ENCODE measurements at regions not wholly inside any gene's neighbourhood (a gene's known extent, or its start where the extent isn't known, plus 50 kb on each side); places are given as distances from the start of the nearest gene placed in this dataset.

DNA sequence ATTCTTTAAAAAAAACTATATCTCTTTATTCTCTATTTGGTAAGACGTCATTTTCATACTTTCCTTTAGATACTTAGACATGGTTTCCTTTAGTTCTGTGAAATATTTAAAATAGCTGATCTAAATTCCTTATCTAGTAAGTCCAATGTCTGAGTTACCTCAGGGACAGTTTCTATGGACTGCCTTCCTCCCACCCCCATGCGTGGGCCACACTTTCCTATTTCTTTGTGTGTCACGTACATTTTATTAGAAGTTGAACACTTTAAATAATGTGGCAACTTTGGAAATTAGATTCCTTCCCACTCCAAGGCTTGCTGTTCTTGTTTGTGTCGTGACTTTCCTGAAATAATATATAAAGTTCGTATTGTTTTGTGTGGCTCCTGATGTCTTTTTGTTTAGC is 260.7 kb downstream of the EDEM1 start:
- Histone ChIP-seq H3K4me1 (ENCODE audit: control insufficient read depth in 1 of 2, insufficient read depth in 2 of 2, low read length in 2 of 2) (no peaks in the 10 kb centered on the region), H3K9me3 (ENCODE audit: control insufficient read depth in 1 of 2, low read length in 2 of 2) (peaks cover 0 to 3% of the 10 kb centered on the region in 2 donors), H3K27ac (ENCODE audit: low read length) (no peak overlapping the region), H3K27me3 (ENCODE audit: low read depth, low read length) (no peaks in the 10 kb centered on the region), H3K4me3 (ENCODE audit: low read depth in 1 of 2, low read length in 2 of 2) (no peak overlapping the region), H3K36me3 (ENCODE audit: control insufficient read depth in 1 of 2, insufficient read depth in 2 of 2, low read length in 2 of 2) (no peaks in the 10 kb centered on the region)

DNA sequence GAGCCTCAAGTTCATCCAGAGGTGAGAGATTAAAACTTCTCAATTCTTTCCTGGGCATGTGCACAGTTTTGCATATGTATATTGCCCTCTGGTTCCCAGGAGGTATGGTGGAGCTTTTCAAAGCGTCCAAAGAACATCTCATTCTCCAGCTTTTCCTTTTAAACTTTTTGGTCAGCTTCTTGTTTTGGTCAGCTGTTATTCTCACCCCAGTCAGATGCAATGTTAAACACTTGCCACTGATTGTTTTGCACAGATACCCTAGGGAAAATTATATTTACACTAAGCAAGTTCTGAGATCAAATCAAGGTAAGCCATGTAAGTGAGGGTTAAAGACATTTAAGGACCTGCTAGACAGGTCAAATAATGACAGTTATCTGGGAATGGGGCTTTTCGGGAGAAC is 261.3 kb downstream of the EDEM1 start:
- H3K27me3 ChIP-seq (ENCODE audit: low read depth, low read length) = no peaks in the 10 kb centered on the region
- no peaks in the 10 kb centered on the region for H3K36me3 ChIP-seq (ENCODE audit: control insufficient read depth in 1 of 2, insufficient read depth in 2 of 2, low read length in 2 of 2)
- H3K27ac ChIP-seq (ENCODE audit: low read length) = no peak overlapping the region
- no peaks in the 10 kb centered on the region for H3K4me1 ChIP-seq (ENCODE audit: control insufficient read depth in 1 of 2, insufficient read depth in 2 of 2, low read length in 2 of 2)
- no peak overlapping the region for H3K4me3 ChIP-seq (ENCODE audit: low read depth in 1 of 2, low read length in 2 of 2)
- peaks cover 0 to 3% of the 10 kb centered on the region in 2 donors for H3K9me3 ChIP-seq (ENCODE audit: control insufficient read depth in 1 of 2, low read length in 2 of 2)

DNA sequence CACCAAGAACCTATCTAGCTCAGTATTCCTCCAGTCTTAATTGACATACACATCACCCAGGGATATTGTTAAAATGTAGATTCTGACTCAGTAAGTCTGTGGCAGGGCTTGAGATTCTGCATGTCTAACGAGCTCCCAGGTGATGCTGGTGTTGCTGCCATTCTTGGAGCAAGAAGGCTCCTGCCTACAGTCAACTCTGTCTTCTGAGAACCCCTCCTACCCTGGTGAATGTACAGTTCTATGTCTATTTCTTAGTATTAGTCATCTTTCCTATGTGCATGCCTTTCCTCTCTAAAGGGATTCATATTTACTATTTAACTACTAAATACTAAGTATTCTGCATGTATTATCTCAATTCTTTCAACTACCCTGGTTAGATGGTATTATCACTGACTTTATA is 268.7 kb downstream of the EDEM1 start:
- H3K9me3 ChIP-seq (ENCODE audit: control insufficient read depth in 1 of 2, low read length in 2 of 2) = no peaks in the 10 kb centered on the region
- H3K4me3 ChIP-seq (ENCODE audit: low read depth in 1 of 2, low read length in 2 of 2) = no peak overlapping the region
- no peaks in the 10 kb centered on the region for H3K36me3 ChIP-seq (ENCODE audit: control insufficient read depth in 1 of 2, insufficient read depth in 2 of 2, low read length in 2 of 2)
- no peaks in the 10 kb centered on the region for H3K4me1 ChIP-seq (ENCODE audit: control insufficient read depth in 1 of 2, insufficient read depth in 2 of 2, low read length in 2 of 2)
- no peaks in the 10 kb centered on the region for H3K27me3 ChIP-seq (ENCODE audit: low read depth, low read length)
- H3K27ac ChIP-seq (ENCODE audit: low read length) = no peak overlapping the region

DNA sequence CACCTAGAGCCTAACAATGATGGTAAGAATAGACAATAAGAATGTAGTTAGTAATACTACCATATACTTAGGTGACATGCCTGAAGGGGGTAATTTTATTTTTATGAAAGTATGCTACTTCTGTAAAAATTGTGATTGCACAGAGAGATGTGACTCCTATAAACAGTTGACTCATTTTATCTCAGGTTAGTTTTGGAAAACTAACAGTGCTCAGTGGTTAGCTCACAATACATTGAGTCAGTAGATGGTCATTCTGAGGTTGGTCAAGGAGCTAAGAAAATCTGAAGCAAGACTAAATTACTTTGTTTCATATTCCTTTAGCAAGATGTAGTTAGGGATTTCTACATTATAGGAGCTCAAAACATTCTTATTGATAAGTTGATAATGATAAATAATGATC is 271.0 kb downstream of the EDEM1 start:
- H3K27ac ChIP-seq (ENCODE audit: low read length) = no peak overlapping the region
- H3K9me3 ChIP-seq (ENCODE audit: control insufficient read depth in 1 of 2, low read length in 2 of 2) = no peaks in the 10 kb centered on the region
- H3K36me3 ChIP-seq (ENCODE audit: control insufficient read depth in 1 of 2, insufficient read depth in 2 of 2, low read length in 2 of 2) = no peaks in the 10 kb centered on the region
- H3K4me3 ChIP-seq (ENCODE audit: low read depth in 1 of 2, low read length in 2 of 2) = no peak overlapping the region
- no peaks in the 10 kb centered on the region for H3K27me3 ChIP-seq (ENCODE audit: low read depth, low read length)
- H3K4me1 ChIP-seq (ENCODE audit: control insufficient read depth in 1 of 2, insufficient read depth in 2 of 2, low read length in 2 of 2) = no peaks in the 10 kb centered on the region

DNA sequence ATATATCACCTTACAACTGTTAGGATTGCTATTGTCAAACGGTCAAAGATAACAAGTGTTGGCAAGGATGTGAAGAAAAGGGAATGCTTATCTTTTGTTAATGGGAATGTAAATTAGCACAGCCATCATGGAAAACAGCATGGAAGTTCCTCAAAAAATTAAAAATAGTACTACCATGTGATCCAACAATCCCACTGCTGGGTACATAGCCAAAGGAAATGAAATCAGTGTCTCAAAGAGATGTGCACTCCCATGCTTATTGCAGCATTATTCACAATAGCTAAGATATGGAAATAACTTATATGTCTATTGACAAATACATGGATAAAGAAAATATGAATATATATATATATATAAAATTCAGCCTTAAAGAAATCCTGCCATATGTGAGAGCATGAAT is 274.6 kb downstream of the EDEM1 start:
- Histone ChIP-seq H3K9me3 (ENCODE audit: control insufficient read depth in 1 of 2, low read length in 2 of 2) (no peaks in the 10 kb centered on the region), H3K4me1 (ENCODE audit: control insufficient read depth in 1 of 2, insufficient read depth in 2 of 2, low read length in 2 of 2) (no peaks in the 10 kb centered on the region), H3K27me3 (ENCODE audit: low read depth, low read length) (no peaks in the 10 kb centered on the region), H3K4me3 (ENCODE audit: low read depth in 1 of 2, low read length in 2 of 2) (no peak overlapping the region), H3K36me3 (ENCODE audit: control insufficient read depth in 1 of 2, insufficient read depth in 2 of 2, low read length in 2 of 2) (no peaks in the 10 kb centered on the region), H3K27ac (ENCODE audit: low read length) (no peak overlapping the region)

DNA sequence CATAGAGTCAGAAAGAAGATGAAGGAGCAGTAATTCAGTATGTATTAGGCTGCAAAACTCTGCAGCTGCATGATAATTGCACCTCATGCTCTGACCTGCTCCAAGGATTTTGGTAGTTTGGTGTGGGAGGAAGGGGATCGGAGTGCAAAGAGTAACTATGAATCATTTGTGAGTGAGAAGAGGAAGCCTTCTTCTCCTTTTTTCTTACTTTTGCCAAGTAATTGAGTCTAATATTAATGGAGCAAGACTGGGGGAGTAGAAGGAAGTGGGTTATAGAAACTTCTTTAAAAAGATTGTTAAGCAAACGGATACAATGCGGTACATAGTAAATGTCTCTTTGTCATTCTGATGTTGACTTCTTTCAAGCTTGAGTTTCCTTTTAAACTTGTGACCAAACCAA is 276.5 kb downstream of the EDEM1 start:
- H3K9me3 ChIP-seq (ENCODE audit: control insufficient read depth in 1 of 2, low read length in 2 of 2) = no peaks in the 10 kb centered on the region
- no peaks in the 10 kb centered on the region for H3K4me1 ChIP-seq (ENCODE audit: control insufficient read depth in 1 of 2, insufficient read depth in 2 of 2, low read length in 2 of 2)
- H3K36me3 ChIP-seq (ENCODE audit: control insufficient read depth in 1 of 2, insufficient read depth in 2 of 2, low read length in 2 of 2) = no peaks in the 10 kb centered on the region
- H3K4me3 ChIP-seq (ENCODE audit: low read depth in 1 of 2, low read length in 2 of 2) = no peak overlapping the region
- no peak overlapping the region for H3K27ac ChIP-seq (ENCODE audit: low read length)
- no peaks in the 10 kb centered on the region for H3K27me3 ChIP-seq (ENCODE audit: low read depth, low read length)

DNA sequence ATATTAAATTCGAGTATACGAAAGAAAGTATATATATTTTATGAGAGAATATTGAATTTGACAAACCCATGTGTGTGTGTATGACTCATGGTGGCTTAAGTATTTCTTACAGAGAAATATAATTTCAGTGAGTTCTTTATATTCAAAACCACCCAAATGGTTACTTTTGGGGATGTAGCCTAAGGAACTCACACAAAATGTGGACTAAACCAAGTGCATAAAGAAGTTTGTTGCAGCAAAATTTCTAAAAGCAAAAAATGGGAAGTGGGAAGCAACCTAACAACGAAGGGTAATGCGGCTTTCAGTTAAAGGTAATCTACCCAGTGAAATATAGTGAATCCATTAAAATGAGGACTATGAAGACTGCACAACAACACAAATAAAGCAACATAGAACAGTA is 277.1 kb downstream of the EDEM1 start:
- Histone ChIP-seq H3K4me3 (ENCODE audit: low read depth in 1 of 2, low read length in 2 of 2) (no peak overlapping the region), H3K36me3 (ENCODE audit: control insufficient read depth in 1 of 2, insufficient read depth in 2 of 2, low read length in 2 of 2) (no peaks in the 10 kb centered on the region), H3K27ac (ENCODE audit: low read length) (no peak overlapping the region), H3K4me1 (ENCODE audit: control insufficient read depth in 1 of 2, insufficient read depth in 2 of 2, low read length in 2 of 2) (no peaks in the 10 kb centered on the region), H3K27me3 (ENCODE audit: low read depth, low read length) (no peaks in the 10 kb centered on the region), H3K9me3 (ENCODE audit: control insufficient read depth in 1 of 2, low read length in 2 of 2) (no peaks in the 10 kb centered on the region)

DNA sequence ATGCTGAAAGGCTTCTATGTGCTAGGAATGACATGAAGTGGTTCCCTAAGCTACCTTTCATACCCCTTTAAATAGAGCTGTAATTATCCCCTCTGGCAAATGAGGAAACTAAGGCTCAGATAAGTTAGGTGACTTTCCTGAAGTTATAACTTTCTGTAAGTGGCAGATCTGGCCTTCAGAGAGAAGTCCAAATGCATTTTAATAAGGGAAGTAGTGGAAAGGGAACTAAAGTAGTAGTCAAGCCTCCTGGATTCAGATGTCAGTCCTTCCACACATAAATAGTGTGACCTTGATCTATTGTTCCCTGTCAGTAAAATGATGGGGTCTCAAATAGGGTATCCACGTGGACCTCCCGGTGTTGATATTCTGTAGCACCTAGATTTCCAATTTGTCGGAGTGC is 277.7 kb downstream of the EDEM1 start:
- H3K27me3 ChIP-seq (ENCODE audit: low read depth, low read length) = no peaks in the 10 kb centered on the region
- no peak overlapping the region for H3K27ac ChIP-seq (ENCODE audit: low read length)
- no peaks in the 10 kb centered on the region for H3K4me1 ChIP-seq (ENCODE audit: control insufficient read depth in 1 of 2, insufficient read depth in 2 of 2, low read length in 2 of 2)
- H3K36me3 ChIP-seq (ENCODE audit: control insufficient read depth in 1 of 2, insufficient read depth in 2 of 2, low read length in 2 of 2) = no peaks in the 10 kb centered on the region
- H3K9me3 ChIP-seq (ENCODE audit: control insufficient read depth in 1 of 2, low read length in 2 of 2) = no peaks in the 10 kb centered on the region
- H3K4me3 ChIP-seq (ENCODE audit: low read depth in 1 of 2, low read length in 2 of 2) = no peak overlapping the region

DNA sequence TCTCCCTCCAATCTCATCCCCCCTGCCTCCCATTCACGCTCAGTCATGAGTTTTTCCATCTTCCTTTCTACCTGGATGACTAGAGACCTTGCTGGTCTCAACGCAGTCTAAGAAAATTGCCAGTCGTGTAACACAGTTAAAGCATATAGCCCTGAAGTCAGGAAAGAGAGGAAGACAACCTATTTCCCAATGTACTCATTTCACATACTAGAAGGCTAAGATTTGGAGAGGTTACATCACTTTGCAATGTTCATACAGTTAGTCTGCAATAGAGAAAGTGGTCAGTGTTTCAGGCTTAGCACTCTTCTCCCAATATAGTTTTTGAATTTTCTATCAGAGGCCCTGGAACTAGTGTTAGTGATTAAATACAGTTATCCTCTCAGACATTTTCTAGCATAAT is 278.6 kb downstream of the EDEM1 start:
- no peaks in the 10 kb centered on the region for H3K9me3 ChIP-seq (ENCODE audit: control insufficient read depth in 1 of 2, low read length in 2 of 2)
- H3K36me3 ChIP-seq (ENCODE audit: control insufficient read depth in 1 of 2, insufficient read depth in 2 of 2, low read length in 2 of 2) = no peaks in the 10 kb centered on the region
- no peaks in the 10 kb centered on the region for H3K27me3 ChIP-seq (ENCODE audit: low read depth, low read length)
- H3K4me1 ChIP-seq (ENCODE audit: control insufficient read depth in 1 of 2, insufficient read depth in 2 of 2, low read length in 2 of 2) = no peaks in the 10 kb centered on the region
- no peak overlapping the region for H3K4me3 ChIP-seq (ENCODE audit: low read depth in 1 of 2, low read length in 2 of 2)
- no peak overlapping the region for H3K27ac ChIP-seq (ENCODE audit: low read length)

DNA sequence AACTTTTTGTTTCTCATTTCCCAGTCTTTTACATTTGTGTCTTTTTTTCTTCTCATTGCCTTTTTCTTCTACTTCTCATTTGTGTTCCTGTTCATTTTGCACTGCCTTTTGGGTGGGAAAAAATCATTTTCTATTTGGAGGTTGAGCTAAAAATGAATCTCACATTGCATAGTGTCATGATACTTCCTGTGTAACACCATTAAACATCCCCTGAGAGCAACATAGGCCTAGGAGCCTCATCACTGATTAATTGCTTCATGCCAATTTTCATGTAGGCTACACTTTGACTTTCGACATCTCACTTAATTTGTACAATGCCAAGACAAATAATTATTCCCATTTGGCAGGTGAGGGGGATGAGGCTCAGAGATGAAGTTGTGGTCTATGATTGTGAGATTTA is 279.2 kb downstream of the EDEM1 start:
- Histone ChIP-seq H3K36me3 (ENCODE audit: control insufficient read depth in 1 of 2, insufficient read depth in 2 of 2, low read length in 2 of 2) (no peaks in the 10 kb centered on the region), H3K4me1 (ENCODE audit: control insufficient read depth in 1 of 2, insufficient read depth in 2 of 2, low read length in 2 of 2) (no peaks in the 10 kb centered on the region), H3K27ac (ENCODE audit: low read length) (no peak overlapping the region), H3K9me3 (ENCODE audit: control insufficient read depth in 1 of 2, low read length in 2 of 2) (no peaks in the 10 kb centered on the region), H3K4me3 (ENCODE audit: low read depth in 1 of 2, low read length in 2 of 2) (no peak overlapping the region), H3K27me3 (ENCODE audit: low read depth, low read length) (no peaks in the 10 kb centered on the region)

DNA sequence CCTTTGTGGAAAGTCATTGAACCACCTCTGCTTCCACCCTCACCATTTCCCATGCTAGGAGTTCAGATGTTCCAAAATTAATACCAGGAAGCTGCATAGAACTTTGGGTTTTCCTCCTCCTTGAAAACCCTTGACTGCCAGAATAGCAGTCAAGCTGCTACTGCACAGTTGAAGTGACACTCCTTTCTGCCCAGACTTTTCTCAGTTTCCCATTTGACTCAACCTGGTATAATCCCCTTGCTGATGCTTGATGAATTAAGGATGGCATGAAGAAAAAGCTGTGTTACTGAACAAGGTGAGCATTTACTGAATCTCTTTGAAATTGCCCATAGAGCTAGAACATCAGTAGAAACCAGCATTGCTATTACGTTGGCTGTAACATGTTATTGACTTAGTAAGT is 286.0 kb downstream of the EDEM1 start:
- H3K27ac ChIP-seq (ENCODE audit: low read length) = no peak overlapping the region
- H3K27me3 ChIP-seq (ENCODE audit: low read depth, low read length) = no peaks in the 10 kb centered on the region
- no peak overlapping the region for H3K4me3 ChIP-seq (ENCODE audit: low read depth in 1 of 2, low read length in 2 of 2)
- H3K4me1 ChIP-seq (ENCODE audit: control insufficient read depth in 1 of 2, insufficient read depth in 2 of 2, low read length in 2 of 2) = no peaks in the 10 kb centered on the region
- no peaks in the 10 kb centered on the region for H3K9me3 ChIP-seq (ENCODE audit: control insufficient read depth in 1 of 2, low read length in 2 of 2)
- no peaks in the 10 kb centered on the region for H3K36me3 ChIP-seq (ENCODE audit: control insufficient read depth in 1 of 2, insufficient read depth in 2 of 2, low read length in 2 of 2)

DNA sequence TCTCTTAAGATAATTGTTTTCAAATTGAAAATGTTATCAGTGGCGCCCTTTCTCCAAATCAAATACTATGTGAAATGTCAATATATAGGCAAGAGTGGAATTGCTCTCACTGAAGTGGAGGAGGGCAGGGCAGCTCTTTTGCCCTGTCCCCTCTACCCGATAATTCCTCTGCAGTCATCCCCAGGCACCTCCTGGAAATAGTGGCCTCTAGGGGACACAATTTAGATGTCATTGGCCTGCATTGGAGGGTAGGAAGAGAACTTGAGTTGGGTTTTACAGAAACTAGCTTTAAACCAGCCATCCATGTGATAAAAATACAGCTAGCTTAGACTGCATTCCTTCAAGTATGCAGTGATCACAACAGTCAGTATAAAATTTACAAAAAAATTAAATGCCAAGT is 288.9 kb downstream of the EDEM1 start:
- no peaks in the 10 kb centered on the region for H3K9me3 ChIP-seq (ENCODE audit: control insufficient read depth in 1 of 2, low read length in 2 of 2)
- no peaks in the 10 kb centered on the region for H3K36me3 ChIP-seq (ENCODE audit: control insufficient read depth in 1 of 2, insufficient read depth in 2 of 2, low read length in 2 of 2)
- no peaks in the 10 kb centered on the region for H3K27me3 ChIP-seq (ENCODE audit: low read depth, low read length)
- no peaks in the 10 kb centered on the region for H3K4me1 ChIP-seq (ENCODE audit: control insufficient read depth in 1 of 2, insufficient read depth in 2 of 2, low read length in 2 of 2)
- no peak overlapping the region for H3K27ac ChIP-seq (ENCODE audit: low read length)
- no peak overlapping the region for H3K4me3 ChIP-seq (ENCODE audit: low read depth in 1 of 2, low read length in 2 of 2)
